GM23338 (cell line): ENCODE measurements at regions not wholly inside any gene's neighbourhood (a gene's known extent, or its start where the extent isn't known, plus 50 kb on each side); places are given as distances from the start of the nearest gene placed in this dataset.

Source experiments
- ATAC-seq: fragments of 200-7000 bp; cut with Tn5 transposase; 3 replicates; pipeline ENCODE4 v1.9.1; 2020
- DNase-seq: peaks from one replicate; pipeline ENCODE4 v3.0.0-alpha.2; 2015; ENCODE audit warnings: low spot score
- H2AFZ ChIP-seq: fragments of 200-600 bp; sonication (generic); 2 replicates; pipeline ENCODE4 v1.8.0; 2016; ENCODE audit warnings: antibody characterized with exemption, mild to moderate bottlenecking, moderate library complexity
- H3F3A ChIP-seq: fragments of 200-600 bp; sonication (generic); replicated peaks from 2 replicates; pipeline ENCODE4 v1.8.0; 2017; ENCODE audit warnings: antibody characterized with exemption, mixed run types, low read depth
- H3K27ac ChIP-seq: fragments of 200-600 bp; sonication (generic); 2 replicates; pipeline ENCODE4 v1.6.1; 2016; ENCODE audit warnings: low read depth
- H3K27me3 ChIP-seq: fragments of 200-600 bp; sonication (generic); 2 replicates; pipeline ENCODE4 v1.8.0; 2016; ENCODE audit warnings: mild to moderate bottlenecking, mixed run types, moderate library complexity; ENCODE audit not compliant: insufficient read depth
- H3K36me3 ChIP-seq: fragments of 200-600 bp; sonication (generic); 2 replicates; pipeline ENCODE4 v1.8.0; 2016; ENCODE audit warnings: mild to moderate bottlenecking; ENCODE audit not compliant: insufficient read depth
- H3K4me1 ChIP-seq: fragments of 200-600 bp; sonication (generic); 2 replicates; pipeline ENCODE4 v1.8.0; 2016; ENCODE audit warnings: mild to moderate bottlenecking, moderate library complexity; ENCODE audit not compliant: insufficient read depth
- H3K4me2 ChIP-seq: fragments of 200-600 bp; sonication (generic); 2 replicates; pipeline ENCODE4 v1.7.1; 2017; ENCODE audit warnings: mixed run types
- H3K4me3 ChIP-seq: fragments of 200-600 bp; sonication (generic); 2 replicates; pipeline ENCODE4 v1.6.1; 2016; ENCODE audit warnings: mixed run types
- H3K79me2 ChIP-seq: fragments of 200-600 bp; sonication (generic); replicated peaks from 2 replicates; pipeline ENCODE4 v1.8.0; 2017; ENCODE audit warnings: mild to moderate bottlenecking; ENCODE audit not compliant: insufficient read depth
- H3K9me2 ChIP-seq: fragments of 200-600 bp; sonication (generic); 2 replicates; pipeline ENCODE4 v1.8.0; 2017; ENCODE audit not compliant: insufficient read depth
- H4K20me1 ChIP-seq: fragments of 200-600 bp; sonication (generic); replicated peaks from 2 replicates; pipeline ENCODE4 v1.8.0; 2017; ENCODE audit warnings: mild to moderate bottlenecking; ENCODE audit not compliant: insufficient read depth
- H3K27ac Mint-ChIP-seq: 2 replicates; pipeline ENCODE4 v1.8.0; 2020; ENCODE audit warnings: inconsistent platforms, mild to moderate bottlenecking, moderate library complexity, mixed read lengths
- H3K27me3 Mint-ChIP-seq: 3 replicates; pipeline ENCODE4 v1.8.0; 2022; ENCODE audit warnings: low read depth, mild to moderate bottlenecking, moderate library complexity, mixed read lengths, inconsistent platforms; ENCODE audit not compliant: insufficient read depth, poor library complexity
- H3K36me3 Mint-ChIP-seq: 3 replicates; pipeline ENCODE4 v1.8.0; 2021; ENCODE audit warnings: low read depth, mild to moderate bottlenecking, inconsistent platforms, moderate library complexity, mixed read lengths
- H3K4me1 Mint-ChIP-seq: 3 replicates; pipeline ENCODE4 v1.8.0; 2020; ENCODE audit warnings: mild to moderate bottlenecking, inconsistent platforms, mixed read lengths
- H3K4me3 Mint-ChIP-seq: 3 replicates; pipeline ENCODE4 v1.8.0; 2021; ENCODE audit warnings: moderate library complexity, mild to moderate bottlenecking, inconsistent platforms, mixed read lengths
- H3K9me3 Mint-ChIP-seq: 3 replicates; pipeline ENCODE4 v1.8.0; 2020; ENCODE audit warnings: moderate library complexity, mild to moderate bottlenecking, inconsistent platforms, mixed read lengths
- CREB1 ChIP-seq: fragments of 250-450 bp; sonication (Bioruptor Pico); IDR thresholded peaks from 2 replicates; pipeline ENCODE4 v1.5.0; 2020; ENCODE audit warnings: low read depth, mild to moderate bottlenecking, moderate library complexity
- CTCF ChIP-seq, 2 experiments: fragments of 200-600 bp in 1 of 2; sonication (generic) in 1 of 2; conservative IDR thresholded peaks; 2 replicates each; pipeline versions ENCODE4 v1.5.1 to v1.6.1; 2016 to 2017; ENCODE audit warnings: antibody characterized with exemption in 2 of 2, low read depth in 2 of 2, mild to moderate bottlenecking in 2 of 2, moderate library complexity in 1 of 2
- ETS1 ChIP-seq: IDR thresholded peaks from 2 replicates; pipeline ENCODE4 v1.6.1; 2016; ENCODE audit warnings: antibody characterized with exemption
- EZH2 ChIP-seq: fragments of 200-600 bp; sonication (generic); IDR thresholded peaks from one replicate; pipeline ENCODE4 v1.8.0; 2017; ENCODE audit warnings: antibody characterized with exemption, mild to moderate bottlenecking, low read depth; ENCODE audit not compliant: unreplicated experiment
- EZH2phosphoT487 ChIP-seq: fragments of 200-600 bp; sonication (generic); IDR thresholded peaks from one replicate; pipeline ENCODE4 v1.8.1; 2018; ENCODE audit warnings: antibody characterized with exemption; ENCODE audit not compliant: unreplicated experiment
- JUNB ChIP-seq: IDR thresholded peaks from one replicate; pipeline ENCODE4 v1.6.1; 2016; ENCODE audit warnings: antibody characterized with exemption; ENCODE audit not compliant: unreplicated experiment
- NANOG ChIP-seq: IDR thresholded peaks from 2 replicates; pipeline ENCODE4 v1.6.1; 2016; ENCODE audit warnings: antibody characterized with exemption, borderline replicate concordance
- POLR2AphosphoS5 ChIP-seq: IDR thresholded peaks from 2 replicates; pipeline ENCODE4 v1.6.1; 2016; ENCODE audit warnings: antibody characterized with exemption, low read depth
- REST ChIP-seq: IDR thresholded peaks from one replicate; pipeline ENCODE4 v1.6.1; 2018; ENCODE audit warnings: antibody characterized with exemption; ENCODE audit not compliant: unreplicated experiment
- STAT1 ChIP-seq: IDR thresholded peaks from one replicate; pipeline ENCODE4 v1.6.1; 2016; ENCODE audit warnings: antibody characterized with exemption; ENCODE audit not compliant: unreplicated experiment
- ZNF114 ChIP-seq: fragments of 250-450 bp; sonication (Bioruptor Pico); IDR thresholded peaks from 2 replicates; pipeline ENCODE4 v1.5.0; 2020; ENCODE audit warnings: mild to moderate bottlenecking, moderate library complexity
- ZNF331 ChIP-seq: fragments of 250-450 bp; sonication (Bioruptor Pico); IDR thresholded peaks from 2 replicates; pipeline ENCODE4 v1.5.0; 2020; ENCODE audit warnings: low read depth, mild to moderate bottlenecking, moderate library complexity
- ZNF462 ChIP-seq: fragments of 250-450 bp; sonication (Bioruptor Pico); IDR thresholded peaks from 2 replicates; pipeline ENCODE4 v1.5.0; 2020; ENCODE audit warnings: mild to moderate bottlenecking, moderate library complexity

- Histone ChIP-seq H3F3A (no peaks in the 10 kb centered on the region), H3K27me3 (no peaks in the 10 kb centered on the region), H2AFZ (peak overlapping the region; percentile 74; the same call in 1 of the 2 replicates), H3K9me2 (0 out of 2 replicates have a peak, but pooled peaks cover 6% of the 10 kb centered on the region), H3K79me2 (no peaks in the 10 kb centered on the region), H3K4me3 (no peak overlapping the region), H3K4me1 (no peaks in the 10 kb centered on the region), H3K36me3 (no peaks in the 10 kb centered on the region), H3K27ac (no peak overlapping the region), H4K20me1 (no peaks in the 10 kb centered on the region), H3K4me2 (no peak overlapping the region)
- peaks cover 14% of the 10 kb centered on the region for H3K4me1 Mint-ChIP-seq
- peaks cover 6% of the 10 kb centered on the region for H3K27me3 Mint-ChIP-seq
- H3K4me3 Mint-ChIP-seq: no peak overlapping the region
- no peak overlapping the region for H3K27ac Mint-ChIP-seq
- peaks cover 4% of the 10 kb centered on the region; the same call in 1 of the 3 replicates for H3K9me3 Mint-ChIP-seq
- ATAC-seq (no peak), DNase-seq (no peak)
- TF ChIP-seq POLR2AphosphoS5: no peak
- no peak for TF ChIP-seq JUNB
- no peak for TF ChIP-seq ETS1
- no peak for TF ChIP-seq CREB1
- no peak for TF ChIP-seq EZH2phosphoT487
- no peak for TF ChIP-seq ZNF331 (CRISPR knock-in tag)
- no peak for TF ChIP-seq EZH2
- TF ChIP-seq REST: no peak
- no peak for TF ChIP-seq ZNF462 (CRISPR knock-in tag)
- TF ChIP-seq NANOG: no peak
- TF ChIP-seq ZNF114: no peak
- TF ChIP-seq CTCF (conservative IDR thresholded peaks at IDR 0.05; ENCODE audit: low read depth in 2 of 2): no peak
- no peak for TF ChIP-seq STAT1
- H3K36me3 Mint-ChIP-seq: no peaks in the 10 kb centered on the region
Measured at GRCh38 chr6:11831653-11832052, 53.0 kb upstream of the ADTRP start.
